ENCODE measurements at regions not wholly inside any gene's neighbourhood (a gene's known extent, or its start where the extent isn't known, plus 50 kb on each side); places are given as distances from the start of the nearest gene placed in this dataset.

GRCh38 chr10:47158116-47159071, 141.6 kb upstream of the GDF10 start:
- BruUV-seq (replicated peaks): no TSS peak
- H3K36me3 Mint-ChIP-seq (ENCODE audit: insufficient read depth, unreplicated experiment): peaks cover 6% of the 10 kb centered on the region

GRCh38 chr10:47159361-47160260, 140.4 kb upstream of the GDF10 start:
- no TSS peak for BruUV-seq (replicated peaks)
- no peaks in the 10 kb centered on the region for H3K27me3 Mint-ChIP-seq (ENCODE audit: unreplicated experiment)
- DNase-seq: no peak
- CTCF ChIA-PET: no interaction called here
- no peak overlapping the region for H3K27ac Mint-ChIP-seq (ENCODE audit: unreplicated experiment)
- H3K9me3 Mint-ChIP-seq (ENCODE audit: low read depth, unreplicated experiment): peaks cover 13% of the 10 kb centered on the region
- H3K4me3 Mint-ChIP-seq (ENCODE audit: low read depth, unreplicated experiment): no peak overlapping the region
- peaks cover 13% of the 10 kb centered on the region for H3K4me1 Mint-ChIP-seq (ENCODE audit: low read depth, unreplicated experiment)
- intact Hi-C loops (cut with micrococcal nuclease; ENCODE audit: unreplicated experiment): no loop called here
- H3K36me3 Mint-ChIP-seq (ENCODE audit: insufficient read depth, unreplicated experiment): peaks cover 4% of the 10 kb centered on the region
- no peak for TF ChIP-seq CTCF (IDR thresholded peaks at IDR 0.05; ENCODE audit: unreplicated experiment)

More at GRCh38 chr10:47158116-47159071, 141.6 kb upstream of the GDF10 start:
- Mint-ChIP-seq H3K9me3 (ENCODE audit: low read depth, unreplicated experiment) (peaks cover 17% of the 10 kb centered on the region), H3K27ac (ENCODE audit: unreplicated experiment) (no peak overlapping the region), H3K4me3 (ENCODE audit: low read depth, unreplicated experiment) (no peak overlapping the region), H3K4me1 (ENCODE audit: low read depth, unreplicated experiment) (peaks cover 12% of the 10 kb centered on the region), H3K27me3 (ENCODE audit: unreplicated experiment) (no peaks in the 10 kb centered on the region)
- TF ChIP-seq CTCF (IDR thresholded peaks at IDR 0.05; ENCODE audit: unreplicated experiment): no peak
- DNase-seq: no peak
- CTCF ChIA-PET: interaction anchor here (1.2 kb wide), 1 partner anchor 14 kb away, joined by 3 read pairs; no protein-coding TSS in a partner anchor
- intact Hi-C loops (cut with micrococcal nuclease; ENCODE audit: unreplicated experiment): no loop called here

GRCh38 chr10:47160261-47160908, 139.6 kb upstream of the GDF10 start:
- no peaks in the 10 kb centered on the region for H3K27me3 Mint-ChIP-seq (ENCODE audit: unreplicated experiment)
- intact Hi-C loops (cut with micrococcal nuclease; ENCODE audit: unreplicated experiment): no loop called here
- no peak overlapping the region for H3K27ac Mint-ChIP-seq (ENCODE audit: unreplicated experiment)
- H3K9me3 Mint-ChIP-seq (ENCODE audit: low read depth, unreplicated experiment): peaks cover 11% of the 10 kb centered on the region
- H3K36me3 Mint-ChIP-seq (ENCODE audit: insufficient read depth, unreplicated experiment): peaks cover 4% of the 10 kb centered on the region
- CTCF ChIA-PET: no interaction called here
- no peak overlapping the region for H3K4me3 Mint-ChIP-seq (ENCODE audit: low read depth, unreplicated experiment)
- TF ChIP-seq CTCF (IDR thresholded peaks at IDR 0.05; ENCODE audit: unreplicated experiment): no peak
- H3K4me1 Mint-ChIP-seq (ENCODE audit: low read depth, unreplicated experiment): peaks cover 20% of the 10 kb centered on the region
- no TSS peak for BruUV-seq (replicated peaks)
- DNase-seq: no peak

GRCh38 chr10:47160967-47161366, 139.0 kb upstream of the GDF10 start:
- TF ChIP-seq CTCF (IDR thresholded peaks at IDR 0.05; ENCODE audit: unreplicated experiment): no peak
- H3K4me3 Mint-ChIP-seq (ENCODE audit: low read depth, unreplicated experiment): no peak overlapping the region
- peaks cover 8% of the 10 kb centered on the region for H3K9me3 Mint-ChIP-seq (ENCODE audit: low read depth, unreplicated experiment)
- H3K27me3 Mint-ChIP-seq (ENCODE audit: unreplicated experiment): no peaks in the 10 kb centered on the region
- no peak for DNase-seq
- H3K36me3 Mint-ChIP-seq (ENCODE audit: insufficient read depth, unreplicated experiment): peaks cover 8% of the 10 kb centered on the region
- H3K4me1 Mint-ChIP-seq (ENCODE audit: low read depth, unreplicated experiment): peaks cover 26% of the 10 kb centered on the region
- intact Hi-C loops (cut with micrococcal nuclease; ENCODE audit: unreplicated experiment): no loop called here
- no TSS peak for BruUV-seq (replicated peaks)
- CTCF ChIA-PET: no interaction called here
- no peak overlapping the region for H3K27ac Mint-ChIP-seq (ENCODE audit: unreplicated experiment)

Data from Calu3 (cell line).